NCI-H345 treated with DMSO at 0.1 percent for 48 hours (cell line): ENCODE measurements at regions not wholly inside any gene's neighbourhood (a gene's known extent, or its start where the extent isn't known, plus 50 kb on each side); places are given as distances from the start of the nearest gene placed in this dataset.
"Not testable (repeated sequence)": the region's sequence is repeated elsewhere in the genome, so short reads cannot be mapped to it uniquely, and the experiment has no call there.

ENCODE experiments used
- DNase-seq: peaks from one replicate; lab custom pipeline; 2025; ENCODE audit not compliant: unreplicated experiment; lab: John Stamatoyannopoulos, UW

GRCh38 chr14:66247662-66248193 is 238.4 kb upstream of the CCDC196 start:
- no peak for DNase-seq

GRCh38 chr14:66248256-66248655 is 237.9 kb upstream of the CCDC196 start:
- DNase-seq: no peak

GRCh38 chr14:66249544-66249943 is 236.6 kb upstream of the CCDC196 start:
- DNase-seq: no peak

- DNase-seq: no peak
Measured at GRCh38 chr14:66254038-66254437, 232.1 kb upstream of the CCDC196 start.

GRCh38 chr14:66268802-66269334 is 217.3 kb upstream of the CCDC196 start:
- no peak for DNase-seq

GRCh38 chr14:66272221-66272620 is 213.9 kb upstream of the CCDC196 start:
- DNase-seq: no peak

- DNase-seq: no peak
Measured at GRCh38 chr14:66273261-66273832, 212.8 kb upstream of the CCDC196 start.

- not testable (repeated sequence) for DNase-seq
Measured at GRCh38 chr14:66278418-66278817, 207.8 kb upstream of the CCDC196 start.

- no peak for DNase-seq
Measured at GRCh38 chr14:66281036-66281776, 205.0 kb upstream of the CCDC196 start.

GRCh38 chr14:66284346-66284745 is 201.8 kb upstream of the CCDC196 start:
- DNase-seq: no peak

- no peak for DNase-seq
Measured at GRCh38 chr14:66288511-66288910, 197.7 kb upstream of the CCDC196 start.

GRCh38 chr14:66291756-66292155 is 194.4 kb upstream of the CCDC196 start:
- DNase-seq: no peak

GRCh38 chr14:66293533-66294105 is 192.6 kb upstream of the CCDC196 start:
- no peak for DNase-seq

- no peak for DNase-seq
Measured at GRCh38 chr14:66295386-66295785, 190.8 kb upstream of the CCDC196 start.

GRCh38 chr14:66300886-66301285 is 185.3 kb upstream of the CCDC196 start:
- DNase-seq: no peak

- DNase-seq: no peak
Measured at GRCh38 chr14:66306101-66306500, 180.1 kb upstream of the CCDC196 start.

- DNase-seq: no peak
Measured at GRCh38 chr14:66311058-66311457, 175.1 kb upstream of the CCDC196 start.

- DNase-seq: peak; percentile 0
Measured at GRCh38 chr14:66311990-66312389, 174.2 kb upstream of the CCDC196 start.

GRCh38 chr14:66312451-66312850 is 173.7 kb upstream of the CCDC196 start:
- no peak for DNase-seq

GRCh38 chr14:66315098-66315497 is 171.1 kb upstream of the CCDC196 start:
- DNase-seq: no peak

GRCh38 chr14:66315548-66315947 is 170.6 kb upstream of the CCDC196 start:
- DNase-seq: no peak

GRCh38 chr14:66322564-66322963 is 163.6 kb upstream of the CCDC196 start:
- no peak for DNase-seq
